NCI-H2029 treated with DMSO at 0.1 percent for 48 hours (cell line): ENCODE measurements at regions not wholly inside any gene's neighbourhood (a gene's known extent, or its start where the extent isn't known, plus 50 kb on each side); places are given as distances from the start of the nearest gene placed in this dataset.
"Not testable (repeated sequence)": the region's sequence is repeated elsewhere in the genome, so short reads cannot be mapped to it uniquely, and the experiment has no call there.

Source experiments
- DNase-seq: peaks from one replicate; lab custom pipeline; 2025; lab: John Stamatoyannopoulos, UW

GRCh38 chr4:140249351-140249750, 95.4 kb upstream of the MAML3 start:
- DNase-seq: no peak

GRCh38 chr4:140247237-140247636, 93.3 kb upstream of the MAML3 start:
- no peak for DNase-seq

GRCh38 chr4:140246216-140246615, 92.2 kb upstream of the MAML3 start:
- DNase-seq: no peak

GRCh38 chr4:140244328-140244727, 90.3 kb upstream of the MAML3 start:
- DNase-seq: no peak

- DNase-seq: peak; percentile 88
Observed at GRCh38 chr4:140243278-140243753, 89.3 kb upstream of the MAML3 start.

GRCh38 chr4:140242357-140243277, 88.6 kb upstream of the MAML3 start:
- DNase-seq: no peak

GRCh38 chr4:140240237-140240636, 86.3 kb upstream of the MAML3 start:
- no peak for DNase-seq

GRCh38 chr4:140239311-140239710, 85.3 kb upstream of the MAML3 start:
- DNase-seq: peak; percentile 32

GRCh38 chr4:140238351-140239056, 84.5 kb upstream of the MAML3 start:
- peak; percentile 86 for DNase-seq

GRCh38 chr4:140237616-140238350, 83.8 kb upstream of the MAML3 start:
- peak; percentile 79 for DNase-seq

GRCh38 chr4:140236654-140237169, 82.7 kb upstream of the MAML3 start:
- no peak for DNase-seq

- no peak for DNase-seq
Observed at GRCh38 chr4:140234697-140235060, 80.7 kb upstream of the MAML3 start.

- no peak for DNase-seq
Observed at GRCh38 chr4:140233791-140234696, 80.1 kb upstream of the MAML3 start.

GRCh38 chr4:140229881-140230280, 75.9 kb upstream of the MAML3 start:
- DNase-seq: no peak

- DNase-seq: no peak
Observed at GRCh38 chr4:140227286-140227685, 73.3 kb upstream of the MAML3 start.

- DNase-seq: no peak
Observed at GRCh38 chr4:140223056-140223810, 69.2 kb upstream of the MAML3 start.

- DNase-seq: no peak
Observed at GRCh38 chr4:140222171-140222570, 68.2 kb upstream of the MAML3 start.

- DNase-seq: no peak
Observed at GRCh38 chr4:140220058-140220457, 66.1 kb upstream of the MAML3 start.

- no peak for DNase-seq
Observed at GRCh38 chr4:140219567-140219966, 65.6 kb upstream of the MAML3 start.

GRCh38 chr4:140219070-140219469, 65.1 kb upstream of the MAML3 start:
- DNase-seq: not testable (repeated sequence)
